Sigmoid colon (tissue), 6 donors: ENCODE measurements at regions not wholly inside any gene's neighbourhood (a gene's known extent, or its start where the extent isn't known, plus 50 kb on each side); places are given as distances from the start of the nearest gene placed in this dataset.

ENCODE experiments used
- DNase-seq: peaks from one replicate; pipeline ENCODE4 v3.0.0-alpha.2; 2019
- H3K27ac ChIP-seq, 4 donors: fragments of 200-600 bp; sonication (generic); one replicate each; pipeline ENCODE4 v1.5.1; 2016 to 2019; ENCODE audit warnings: mild to moderate bottlenecking in 1 of 4
- H3K27me3 ChIP-seq, 3 donors: fragments of 200-600 bp; sonication (generic); one replicate each; pipeline ENCODE4 v1.5.1; 2019; ENCODE audit warnings: mild to moderate bottlenecking in 1 of 3
- H3K36me3 ChIP-seq, 4 donors: fragments of 200-600 bp; sonication (generic); one replicate each; pipeline ENCODE4 v1.5.1; 2016 to 2019
- H3K4me1 ChIP-seq, 4 donors: fragments of 200-600 bp; sonication (generic); one replicate each; pipeline ENCODE4 v1.5.1; 2017 to 2019
- H3K4me3 ChIP-seq, 4 donors: fragments of 200-600 bp; sonication (generic); one replicate each; pipeline ENCODE4 v1.5.1; 2017 to 2019; ENCODE audit warnings: mild to moderate bottlenecking in 2 of 4, moderate library complexity in 1 of 4
- H3K9me3 ChIP-seq, 4 donors: fragments of 200-600 bp in 3 of 4; sonication (generic) in 3 of 4; one replicate each; pipeline versions ENCODE4 v1.5.1 to v1.6.1; 2013 to 2019
- EP300 ChIP-seq, 4 donors: sonication (generic); formaldehyde crosslinking; IDR thresholded peaks; one replicate each; pipeline ENCODE4 v1.6.1; 2017; ENCODE audit warnings: antibody characterized with exemption in 4 of 4
- POLR2A ChIP-seq, 2 donors: fragments of 450-650 bp; IDR thresholded peaks; one replicate each; pipeline ENCODE4 v1.6.1; 2016; ENCODE audit warnings: antibody characterized with exemption in 2 of 2, mild to moderate bottlenecking in 2 of 2, moderate library complexity in 2 of 2
- POLR2AphosphoS5 ChIP-seq, 4 donors: sonication (generic); formaldehyde crosslinking; IDR thresholded peaks; one replicate each; pipeline ENCODE4 v1.6.1; 2017; ENCODE audit warnings: antibody characterized with exemption in 4 of 4
- WGBS, 2 donors: extraction: QIAGEN DNeasy Blood & Tissue Kit; methylation state at CpG; one replicate each; pipeline ENCODE4 v1.1.7; 2013; 5-methylcytosine and 5-hydroxymethylcytosine counted together
- intact Hi-C: fragments of 100-400 bp; cut with DNase I; formaldehyde crosslinking; loops from one replicate; pipeline ENCODE4 v1.15.1; 2023
- TF ChIP-seq, protein P1 (sequence below), 4 experiments: fragments of 450-650 bp in 3 of 4; fragments of 200-600 bp in 1 of 4; IDR thresholded peaks; one replicate each; pipeline ENCODE4 v1.5.1; 2016 to 2019; ENCODE audit warnings: antibody characterized with exemption in 4 of 4, mild to moderate bottlenecking in 3 of 4, moderate library complexity in 2 of 4
- donor health status: healthy with polysubstance abuse.
- donor health status: healthy.

- Histone ChIP-seq H3K27ac (no peak overlapping the region), H3K36me3 (no peaks in the 10 kb centered on the region), H3K27me3 (peaks cover 0 to 13% (median 0%) of the 10 kb centered on the region in 3 donors), H3K4me3 (no peak overlapping the region), H3K4me1 (peaks cover 0 to 6% (median 0%) of the 10 kb centered on the region in 4 donors), H3K9me3 (no peaks in the 10 kb centered on the region)
- intact Hi-C loops = no loop called here
- TF ChIP-seq POLR2AphosphoS5 (IDR thresholded peaks at IDR 0.05) (no peak), EP300 (IDR thresholded peaks at IDR 0.05) (no peak), POLR2A (IDR thresholded peaks at IDR 0.05) (no peak)
- TF ChIP-seq, protein P1, sequence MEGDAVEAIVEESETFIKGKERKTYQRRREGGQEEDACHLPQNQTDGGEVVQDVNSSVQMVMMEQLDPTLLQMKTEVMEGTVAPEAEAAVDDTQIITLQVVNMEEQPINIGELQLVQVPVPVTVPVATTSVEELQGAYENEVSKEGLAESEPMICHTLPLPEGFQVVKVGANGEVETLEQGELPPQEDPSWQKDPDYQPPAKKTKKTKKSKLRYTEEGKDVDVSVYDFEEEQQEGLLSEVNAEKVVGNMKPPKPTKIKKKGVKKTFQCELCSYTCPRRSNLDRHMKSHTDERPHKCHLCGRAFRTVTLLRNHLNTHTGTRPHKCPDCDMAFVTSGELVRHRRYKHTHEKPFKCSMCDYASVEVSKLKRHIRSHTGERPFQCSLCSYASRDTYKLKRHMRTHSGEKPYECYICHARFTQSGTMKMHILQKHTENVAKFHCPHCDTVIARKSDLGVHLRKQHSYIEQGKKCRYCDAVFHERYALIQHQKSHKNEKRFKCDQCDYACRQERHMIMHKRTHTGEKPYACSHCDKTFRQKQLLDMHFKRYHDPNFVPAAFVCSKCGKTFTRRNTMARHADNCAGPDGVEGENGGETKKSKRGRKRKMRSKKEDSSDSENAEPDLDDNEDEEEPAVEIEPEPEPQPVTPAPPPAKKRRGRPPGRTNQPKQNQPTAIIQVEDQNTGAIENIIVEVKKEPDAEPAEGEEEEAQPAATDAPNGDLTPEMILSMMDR (IDR thresholded peaks at IDR 0.05) = no peak
- WGBS, 2 donors = 88 to 91% methylated on average over 10 of the region's 10 CpGs
- no peak for DNase-seq
Measured at GRCh38 chr2:239737144-239737463, 288.0 kb downstream of the NDUFA10 start.

- Histone ChIP-seq H3K27me3 (peaks cover 0 to 13% (median 0%) of the 10 kb centered on the region in 3 donors), H3K4me3 (no peak overlapping the region), H3K36me3 (no peaks in the 10 kb centered on the region), H3K4me1 (peaks cover 0 to 6% (median 0%) of the 10 kb centered on the region in 4 donors), H3K9me3 (no peaks in the 10 kb centered on the region), H3K27ac (no peak overlapping the region)
- TF ChIP-seq, protein P1 (IDR thresholded peaks at IDR 0.05) = no peak
- TF ChIP-seq EP300 (IDR thresholded peaks at IDR 0.05) (no peak), POLR2A (IDR thresholded peaks at IDR 0.05) (no peak), POLR2AphosphoS5 (IDR thresholded peaks at IDR 0.05) (no peak)
- 88 to 93% methylated on average over 39 of the region's 39 CpGs for WGBS, 2 donors
- intact Hi-C loops = no loop called here
- no peak for DNase-seq
Measured at GRCh38 chr2:239736358-239737143, 288.6 kb downstream of the NDUFA10 start.

DNA sequence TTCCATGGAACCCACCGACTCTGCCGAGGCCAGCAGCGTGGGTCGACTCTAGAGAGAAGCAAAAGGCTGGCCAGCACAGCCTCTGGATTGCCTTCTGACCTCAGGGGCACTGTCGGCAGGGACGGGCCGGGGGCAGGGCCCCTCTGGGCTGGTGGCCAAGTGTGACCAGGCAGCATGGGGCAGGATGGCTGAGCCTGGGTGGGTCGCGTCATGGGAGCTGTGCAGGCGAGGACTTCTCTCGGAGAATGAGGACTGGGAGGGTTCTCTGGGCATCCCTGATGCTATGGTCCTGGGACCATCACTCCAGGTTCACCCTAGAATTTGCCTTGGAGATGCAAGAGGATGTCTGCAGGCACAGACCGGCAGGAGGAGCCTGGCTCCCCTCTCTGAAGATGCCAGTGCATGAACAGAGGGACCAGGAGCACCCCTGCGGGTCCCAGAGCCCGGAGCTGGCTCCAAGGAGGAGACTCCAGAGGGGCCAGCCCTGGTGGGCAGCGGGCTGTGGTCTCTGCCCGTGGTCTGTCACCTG lies 289.2 kb downstream of the NDUFA10 start:
- TF ChIP-seq POLR2A (IDR thresholded peaks at IDR 0.05) = no peak
- no peak for TF ChIP-seq EP300 (IDR thresholded peaks at IDR 0.05)
- H3K27ac ChIP-seq = no peak overlapping the region
- no peak overlapping the region for H3K4me3 ChIP-seq
- peaks cover 0 to 6% (median 0%) of the 10 kb centered on the region in 4 donors for H3K4me1 ChIP-seq
- H3K27me3 ChIP-seq = peaks cover 0 to 13% (median 0%) of the 10 kb centered on the region in 3 donors
- H3K36me3 ChIP-seq = no peaks in the 10 kb centered on the region
- DNase-seq = no peak
- H3K9me3 ChIP-seq = no peaks in the 10 kb centered on the region
- 76 to 82% methylated on average over 16 of the region's 16 CpGs for WGBS, 2 donors
- intact Hi-C loops = no loop called here

GRCh38 chr2:239735131-239735828 lies 289.9 kb downstream of the NDUFA10 start:
- no peak overlapping the region for H3K4me3 ChIP-seq
- peaks cover 0 to 13% (median 0%) of the 10 kb centered on the region in 3 donors for H3K27me3 ChIP-seq
- H3K36me3 ChIP-seq = no peaks in the 10 kb centered on the region
- no peak overlapping the region for H3K27ac ChIP-seq
- WGBS, 2 donors = 58 to 70% methylated on average over 23 of the region's 23 CpGs
- intact Hi-C loops = no loop called here
- no peaks in the 10 kb centered on the region for H3K9me3 ChIP-seq
- TF ChIP-seq, protein P1 (IDR thresholded peaks at IDR 0.05) = peak in 1 of 4 experiments; percentile 26
- TF ChIP-seq POLR2A (IDR thresholded peaks at IDR 0.05) = no peak
- peaks cover 0 to 6% (median 0%) of the 10 kb centered on the region in 4 donors for H3K4me1 ChIP-seq
- no peak for DNase-seq

DNA sequence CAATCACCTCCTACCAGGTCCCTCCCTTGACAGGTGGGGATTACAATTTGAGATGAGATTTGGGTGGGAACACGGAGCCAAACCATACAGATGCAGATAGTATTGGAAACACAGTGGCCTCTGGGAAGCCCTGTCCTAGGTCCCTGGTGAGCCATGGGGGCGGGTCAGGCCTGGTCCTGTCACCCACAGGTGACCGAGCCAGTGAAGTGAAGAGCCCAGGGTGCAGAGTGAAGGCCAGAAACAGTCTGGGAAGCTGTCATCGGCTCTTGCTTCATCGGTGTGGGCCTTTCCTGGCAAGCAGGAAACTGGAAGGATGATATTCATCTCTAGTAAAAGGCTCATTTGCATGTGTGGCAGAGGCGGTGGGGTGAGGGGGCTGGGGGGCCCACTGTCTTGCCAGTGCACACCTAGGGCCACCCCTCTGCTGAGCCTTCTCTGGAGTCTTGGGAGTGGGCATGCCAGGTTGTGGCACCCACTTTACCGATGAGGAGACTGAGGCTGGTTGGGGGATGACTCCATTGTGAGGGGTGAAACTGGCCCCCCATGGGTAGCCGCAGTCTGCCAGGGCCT lies 290.6 kb downstream of the NDUFA10 start:
- H3K9me3 ChIP-seq = no peaks in the 10 kb centered on the region
- WGBS, 2 donors = 76 to 87% methylated on average over 8 of the region's 8 CpGs
- peaks cover 0 to 6% (median 0%) of the 10 kb centered on the region in 4 donors for H3K4me1 ChIP-seq
- H3K27ac ChIP-seq = no peak overlapping the region
- DNase-seq = no peak
- no peak overlapping the region for H3K4me3 ChIP-seq
- H3K27me3 ChIP-seq = peaks cover 0 to 13% (median 0%) of the 10 kb centered on the region in 3 donors
- TF ChIP-seq, protein P1 (IDR thresholded peaks at IDR 0.05) = no peak
- no peak for TF ChIP-seq EP300 (IDR thresholded peaks at IDR 0.05)
- TF ChIP-seq POLR2A (IDR thresholded peaks at IDR 0.05) = no peak
- TF ChIP-seq POLR2AphosphoS5 (IDR thresholded peaks at IDR 0.05) = no peak
- no peaks in the 10 kb centered on the region for H3K36me3 ChIP-seq
- intact Hi-C loops = no loop called here
